ENCODE measurements at regions not wholly inside any gene's neighbourhood (a gene's known extent, or its start where the extent isn't known, plus 50 kb on each side); places are given as distances from the start of the nearest gene placed in this dataset.
A peak's percentile ranks its signal among the peaks of the same experiment; 100 is the strongest.

- no peak for DNase-seq (ENCODE audit: low read depth, low spot score)
These were observed 277.8 kb upstream of the GYPC start for GRCh38 chr2:126378176-126378575.

DNA sequence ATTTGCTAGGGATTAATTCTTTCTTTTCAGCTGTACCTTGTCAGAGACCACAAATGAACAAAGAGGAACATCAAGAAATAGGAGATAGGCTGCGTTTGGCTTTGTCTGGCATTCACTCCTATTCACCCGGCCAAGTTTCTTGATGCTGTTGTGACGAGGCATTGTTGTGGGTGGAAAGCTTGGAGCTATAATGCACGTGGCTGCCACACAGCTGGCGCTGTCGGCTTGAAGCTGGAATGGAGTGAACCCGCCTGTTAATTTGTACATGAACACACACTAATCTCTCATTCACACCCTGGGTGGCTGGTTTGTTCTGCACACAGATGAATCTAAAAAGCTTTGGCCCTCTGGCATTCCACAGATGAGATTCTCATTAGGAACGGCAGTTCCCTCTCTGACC lies 274.9 kb upstream of the GYPC start:
- H3K4me3 ChIP-seq (ENCODE audit: low read length), result no peak overlapping the region
- no peak for DNase-seq (ENCODE audit: low read depth, low spot score)

More at GRCh38 chr2:126378176-126378575, 277.8 kb upstream of the GYPC start:
- H3K4me3 ChIP-seq (ENCODE audit: low read length), result no peak overlapping the region

- no peak for DNase-seq (ENCODE audit: low read depth, low spot score)
- no peak overlapping the region for H3K4me3 ChIP-seq (ENCODE audit: low read length)
These were observed 273.0 kb upstream of the GYPC start for GRCh38 chr2:126382998-126383397.

DNA sequence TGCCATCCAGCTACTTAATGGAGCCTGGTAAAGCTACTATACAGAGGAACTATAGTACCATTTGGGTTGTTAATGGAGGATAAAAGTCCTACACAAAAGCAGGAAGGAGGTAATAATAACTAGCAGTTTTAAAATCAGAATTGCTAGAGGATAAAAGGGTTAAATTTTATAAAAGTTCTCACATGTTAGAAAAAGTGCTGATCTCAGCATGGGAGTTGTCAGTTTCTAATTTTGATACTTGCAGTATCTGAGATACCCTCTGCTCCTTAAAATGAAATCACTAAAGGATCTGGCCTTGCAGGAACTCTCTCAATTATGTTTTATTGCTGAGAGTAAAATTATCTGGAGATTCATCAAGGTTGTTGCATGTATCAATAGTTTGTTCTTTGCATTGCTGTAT lies 272.2 kb upstream of the GYPC start:
- H3K4me3 ChIP-seq (ENCODE audit: low read length), result no peak overlapping the region
- DNase-seq (ENCODE audit: low read depth, low spot score), result no peak

- no peak for DNase-seq (ENCODE audit: low read depth, low spot score)
- no peak overlapping the region for H3K4me3 ChIP-seq (ENCODE audit: low read length)
These were observed 270.5 kb upstream of the GYPC start for GRCh38 chr2:126385441-126385840.

GRCh38 chr2:126385983-126386382 lies 270.0 kb upstream of the GYPC start:
- DNase-seq (ENCODE audit: low read depth, low spot score), result no peak
- no peak overlapping the region for H3K4me3 ChIP-seq (ENCODE audit: low read length)

DNA sequence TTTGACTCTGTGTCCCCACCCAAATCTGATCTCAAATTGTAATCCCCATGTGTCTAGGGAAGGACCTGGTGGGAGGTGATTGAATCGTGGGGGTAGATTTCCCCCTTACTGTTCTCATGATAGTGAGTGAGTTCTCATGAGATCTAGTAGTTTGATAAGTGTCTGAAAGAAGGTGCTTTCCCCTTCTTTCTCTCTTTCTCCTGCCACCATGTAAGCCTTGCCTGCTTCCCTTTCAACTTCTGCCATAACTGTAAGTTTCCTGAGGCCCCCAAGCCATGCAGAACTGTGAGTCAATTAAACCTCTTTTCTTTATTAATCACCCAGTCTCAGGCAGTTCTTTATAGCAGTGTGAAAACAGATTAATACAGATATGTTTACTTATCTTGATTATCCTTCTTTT lies 266.5 kb upstream of the GYPC start:
- no peak overlapping the region for H3K4me3 ChIP-seq (ENCODE audit: low read length)
- DNase-seq (ENCODE audit: low read depth, low spot score), result no peak

- no peak overlapping the region for H3K4me3 ChIP-seq (ENCODE audit: low read length)
- no peak for DNase-seq (ENCODE audit: low read depth, low spot score)
These were observed 263.1 kb upstream of the GYPC start for GRCh38 chr2:126392889-126393288.

DNA sequence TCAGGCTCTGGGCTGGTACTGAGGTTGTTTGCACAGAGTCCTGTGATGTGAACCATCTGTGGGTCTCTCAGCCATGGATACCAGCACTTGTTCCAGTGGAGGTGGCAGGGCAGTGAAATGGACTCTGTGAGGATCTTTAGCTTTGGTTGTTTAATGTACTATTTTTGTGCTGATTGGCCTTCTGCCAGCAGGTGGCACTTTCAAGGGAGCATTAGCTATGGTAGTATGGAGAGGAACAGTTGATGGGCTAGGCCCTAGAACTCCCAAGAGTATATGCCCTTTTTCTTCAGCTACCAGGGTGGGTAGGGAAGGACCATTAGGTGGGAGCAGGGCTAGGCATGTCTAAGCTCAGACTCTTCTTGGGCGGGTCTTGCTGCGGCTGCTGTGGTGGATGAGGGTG lies 257.0 kb upstream of the GYPC start:
- no peak overlapping the region for H3K4me3 ChIP-seq (ENCODE audit: low read length)

GRCh38 chr2:126403039-126403628 lies 252.8 kb upstream of the GYPC start:
- no peak overlapping the region for H3K4me3 ChIP-seq (ENCODE audit: low read length)
- no peak for DNase-seq (ENCODE audit: low read depth, low spot score)

More for the DNA sequence above, 257.0 kb upstream of the GYPC start:
- peak; percentile 37 for DNase-seq (ENCODE audit: low read depth, low spot score)

DNA sequence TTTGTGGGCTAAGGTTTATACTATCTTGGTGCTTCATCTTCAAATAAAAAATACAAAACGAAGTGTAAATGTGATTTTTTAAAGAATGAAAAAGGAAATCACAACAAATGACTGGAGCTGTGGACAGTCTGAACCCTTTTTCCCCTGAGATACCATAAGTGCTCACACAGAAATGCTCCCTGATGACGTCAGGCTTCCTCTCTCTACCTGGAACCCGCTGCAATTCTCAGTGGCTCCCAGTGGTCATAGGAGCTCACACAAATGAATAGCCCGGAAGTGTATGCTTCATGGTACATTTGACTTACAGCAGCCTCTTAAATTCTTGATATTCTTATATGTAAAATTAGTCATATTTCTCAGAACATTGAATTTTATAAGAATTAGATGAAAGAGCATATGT lies 249.7 kb upstream of the GYPC start:
- H3K4me3 ChIP-seq (ENCODE audit: low read length), result no peak overlapping the region
- no peak for DNase-seq (ENCODE audit: low read depth, low spot score)

DNA sequence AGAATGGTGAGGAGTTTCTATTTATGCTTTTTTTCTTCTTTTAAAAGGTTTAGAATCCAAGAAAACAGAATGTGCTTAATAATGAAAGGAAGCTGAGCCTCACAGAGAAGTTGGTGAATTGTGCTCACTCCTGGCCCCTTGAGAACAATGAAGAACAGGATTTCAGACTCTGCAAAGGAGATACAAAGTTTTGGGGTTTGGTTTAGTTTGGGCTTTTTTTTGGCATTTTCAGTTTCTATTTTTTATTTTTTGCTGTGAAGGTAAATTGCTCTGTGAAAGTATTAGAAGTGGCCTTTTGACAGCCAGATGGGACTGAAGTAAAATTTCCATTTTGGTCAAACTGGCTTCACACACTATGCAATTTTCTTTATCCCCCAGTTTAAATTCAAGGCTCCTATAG lies 247.3 kb upstream of the GYPC start:
- no peak for DNase-seq (ENCODE audit: low read depth, low spot score)
- H3K4me3 ChIP-seq (ENCODE audit: low read length), result no peak overlapping the region

- DNase-seq (ENCODE audit: low read depth, low spot score), result no peak
- H3K4me3 ChIP-seq (ENCODE audit: low read length), result no peak overlapping the region
These were observed 246.1 kb upstream of the GYPC start for GRCh38 chr2:126409850-126410249.

GRCh38 chr2:126413079-126413478 lies 242.9 kb upstream of the GYPC start:
- H3K4me3 ChIP-seq (ENCODE audit: low read length), result no peak overlapping the region
- peak; percentile 61 for DNase-seq (ENCODE audit: low read depth, low spot score)

DNA sequence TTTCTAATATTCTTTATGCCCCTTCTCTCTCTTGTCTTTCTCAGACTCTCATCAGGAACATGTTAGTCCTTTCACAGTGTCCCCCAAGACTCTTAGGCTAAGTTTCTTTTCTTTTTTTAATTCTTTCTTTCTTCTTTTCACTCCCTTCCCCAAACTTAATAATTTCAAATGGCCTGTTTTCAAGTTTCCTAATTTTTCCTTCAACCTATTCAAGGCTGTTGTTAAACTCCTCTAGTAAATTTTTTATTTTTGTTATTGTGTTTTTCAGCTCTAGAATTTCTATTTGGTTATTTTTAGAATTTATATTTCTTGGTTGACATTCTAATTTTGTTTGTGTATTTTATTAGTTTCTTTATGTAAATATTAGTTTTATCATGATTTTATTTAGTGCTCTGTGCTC lies 236.6 kb upstream of the GYPC start:
- DNase-seq (ENCODE audit: low read depth, low spot score), result no peak
- no peak overlapping the region for H3K4me3 ChIP-seq (ENCODE audit: low read length)

DNA sequence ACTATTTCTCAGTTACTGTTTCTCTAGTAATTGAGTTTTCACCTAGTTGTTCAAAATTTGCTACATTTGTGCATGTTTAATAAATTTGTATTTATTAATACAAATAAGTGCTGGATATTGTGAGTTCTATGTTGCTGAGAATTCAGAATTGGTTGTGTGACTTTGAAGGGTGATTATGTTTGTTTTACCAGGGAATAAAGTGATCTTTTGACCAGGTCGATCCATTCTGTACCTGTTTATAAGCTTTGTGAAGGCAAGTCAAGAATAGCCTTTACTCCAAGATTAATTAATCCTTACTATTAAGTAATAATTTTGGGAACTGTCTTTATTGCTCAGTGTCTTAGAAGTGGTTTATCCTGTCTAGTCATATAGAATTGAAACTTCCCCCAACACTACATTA lies 230.0 kb upstream of the GYPC start:
- no peak for DNase-seq (ENCODE audit: low read depth, low spot score)
- no peak overlapping the region for H3K4me3 ChIP-seq (ENCODE audit: low read length)

DNA sequence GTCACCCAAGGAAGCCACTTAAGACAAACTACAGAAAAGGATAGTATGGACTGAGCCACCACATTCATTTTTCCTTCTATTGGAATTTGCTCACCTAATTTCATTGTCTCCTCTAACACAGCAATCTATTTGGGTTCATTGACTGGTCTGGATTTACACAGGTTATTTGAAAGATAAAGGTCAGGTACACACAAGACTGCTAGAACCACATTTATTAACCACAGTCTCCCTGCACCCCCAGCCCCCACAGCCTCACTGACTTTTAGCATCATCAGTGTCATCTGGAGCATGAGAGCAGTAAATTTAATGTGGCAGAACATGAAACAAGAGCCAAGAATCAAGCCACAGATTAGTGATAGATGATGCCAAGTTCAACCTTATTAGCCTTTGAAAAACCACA lies 226.9 kb upstream of the GYPC start:
- DNase-seq (ENCODE audit: low read depth, low spot score), result no peak
- H3K4me3 ChIP-seq (ENCODE audit: low read length), result no peak overlapping the region

- H3K4me3 ChIP-seq (ENCODE audit: low read length), result no peak overlapping the region
- no peak for DNase-seq (ENCODE audit: low read depth, low spot score)
These were observed 224.8 kb upstream of the GYPC start for GRCh38 chr2:126431136-126431535.

- no peak for DNase-seq (ENCODE audit: low read depth, low spot score)
- no peak overlapping the region for H3K4me3 ChIP-seq (ENCODE audit: low read length)
These were observed 219.5 kb upstream of the GYPC start for GRCh38 chr2:126436411-126436810.

GRCh38 chr2:126437016-126437415 lies 218.9 kb upstream of the GYPC start:
- DNase-seq (ENCODE audit: low read depth, low spot score), result no peak
- no peak overlapping the region for H3K4me3 ChIP-seq (ENCODE audit: low read length)

- H3K4me3 ChIP-seq (ENCODE audit: low read length), result no peak overlapping the region
- DNase-seq (ENCODE audit: low read depth, low spot score), result no peak
These were observed 211.4 kb upstream of the GYPC start for GRCh38 chr2:126444512-126444911.

All from Jurkat, Clone E6-1 (cell line).